ENCODE measurements at regions not wholly inside any gene's neighbourhood (a gene's known extent, or its start where the extent isn't known, plus 50 kb on each side); places are given as distances from the start of the nearest gene placed in this dataset.

- no peak for DNase-seq
These were observed 2134.7 kb downstream of the PCDH9 start for GRCh38 chr13:65095161-65096082.

- DNase-seq: no peak
These were observed 2136.8 kb downstream of the PCDH9 start for GRCh38 chr13:65093357-65093756.

- no peak for DNase-seq
These were observed 2139.1 kb downstream of the PCDH9 start for GRCh38 chr13:65091031-65091430.

- no peak for DNase-seq
These were observed 2139.9 kb downstream of the PCDH9 start for GRCh38 chr13:65090186-65090585.

- no peak for DNase-seq
These were observed 2141.2 kb downstream of the PCDH9 start for GRCh38 chr13:65088906-65089305.

GRCh38 chr13:65085977-65086376 is 2144.2 kb downstream of the PCDH9 start:
- no peak for DNase-seq

GRCh38 chr13:65074248-65074647 is 2155.9 kb downstream of the PCDH9 start:
- DNase-seq: no peak

GRCh38 chr13:65064967-65065366 is 2165.2 kb downstream of the PCDH9 start:
- DNase-seq: no peak

GRCh38 chr13:65063753-65064152 is 2166.4 kb downstream of the PCDH9 start:
- peak; percentile 19 for DNase-seq

GRCh38 chr13:65057986-65058385 is 2172.2 kb downstream of the PCDH9 start:
- no peak for DNase-seq

- DNase-seq: no peak
These were observed 2175.9 kb downstream of the PCDH9 start for GRCh38 chr13:65054277-65054676.

- DNase-seq: no peak
These were observed 2193.1 kb downstream of the PCDH9 start for GRCh38 chr13:65036999-65037398.

GRCh38 chr13:65035302-65035701 is 2194.8 kb downstream of the PCDH9 start:
- no peak for DNase-seq

GRCh38 chr13:65034266-65034665 is 2195.9 kb downstream of the PCDH9 start:
- no peak for DNase-seq

- no peak for DNase-seq
These were observed 2197.3 kb downstream of the PCDH9 start for GRCh38 chr13:65032825-65033224.

GRCh38 chr13:65028101-65028500 is 2202.0 kb downstream of the PCDH9 start:
- DNase-seq: no peak

GRCh38 chr13:65026505-65026904 is 2203.6 kb downstream of the PCDH9 start:
- DNase-seq: no peak

- DNase-seq: no peak
These were observed 2218.8 kb downstream of the PCDH9 start for GRCh38 chr13:65011378-65011777.

- no peak for DNase-seq
These were observed 2232.7 kb downstream of the PCDH9 start for GRCh38 chr13:64997438-64997837.

- DNase-seq: no peak
These were observed 2236.5 kb downstream of the PCDH9 start for GRCh38 chr13:64993514-64994164.

- DNase-seq: no peak
These were observed 2237.8 kb downstream of the PCDH9 start for GRCh38 chr13:64992314-64992713.

GRCh38 chr13:64985075-64985474 is 2245.1 kb downstream of the PCDH9 start:
- no peak for DNase-seq

- no peak for DNase-seq
These were observed 2267.7 kb downstream of the PCDH9 start for GRCh38 chr13:64962404-64962803.

GRCh38 chr13:64959276-64959675 is 2270.9 kb downstream of the PCDH9 start:
- DNase-seq: no peak
